Neural cell (in vitro differentiated cells): ENCODE measurements at regions not wholly inside any gene's neighbourhood (a gene's known extent, or its start where the extent isn't known, plus 50 kb on each side); places are given as distances from the start of the nearest gene placed in this dataset.

Experiments
- EZH2 ChIP-seq: fragments of 200-600, 300-800 bp; shearing (Covaris generic), sonication (generic); IDR thresholded peaks from 2 replicates; pipeline ENCODE4 v1.6.1; 2014; ENCODE audit warnings: antibody characterized with exemption, low read length, borderline replicate concordance, mild to moderate bottlenecking; ENCODE audit not compliant: insufficient read depth, poor library complexity, severe bottlenecking
- TF ChIP-seq, protein P1 (sequence below): fragments of 450-650 bp; IDR thresholded peaks from 2 replicates; pipeline ENCODE4 v1.5.1; 2014; ENCODE audit warnings: antibody characterized with exemption, mild to moderate bottlenecking, moderate library complexity; ENCODE audit not compliant: poor library complexity, severe bottlenecking

DNA sequence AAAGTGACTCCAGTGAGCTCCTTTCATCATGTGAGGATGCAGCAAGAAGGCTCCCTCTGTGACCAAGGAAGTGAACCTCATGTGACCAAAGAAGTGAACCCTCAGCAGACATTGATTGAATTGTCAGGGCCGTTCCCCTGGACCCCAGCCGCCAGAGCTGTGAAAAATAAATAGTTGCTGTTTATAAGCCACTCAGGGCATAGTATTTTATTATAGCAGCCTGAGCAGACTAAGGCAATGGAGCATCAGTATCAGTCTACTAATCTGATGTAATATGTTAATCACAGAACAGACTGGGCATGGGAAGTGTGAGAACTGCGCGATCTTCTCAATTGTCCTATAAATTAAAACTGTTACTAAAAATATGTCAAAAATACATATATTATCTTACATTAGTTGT, 384.5 kb upstream of the PRKCQ start:
- TF ChIP-seq EZH2 = no peak
- TF ChIP-seq, protein P1, sequence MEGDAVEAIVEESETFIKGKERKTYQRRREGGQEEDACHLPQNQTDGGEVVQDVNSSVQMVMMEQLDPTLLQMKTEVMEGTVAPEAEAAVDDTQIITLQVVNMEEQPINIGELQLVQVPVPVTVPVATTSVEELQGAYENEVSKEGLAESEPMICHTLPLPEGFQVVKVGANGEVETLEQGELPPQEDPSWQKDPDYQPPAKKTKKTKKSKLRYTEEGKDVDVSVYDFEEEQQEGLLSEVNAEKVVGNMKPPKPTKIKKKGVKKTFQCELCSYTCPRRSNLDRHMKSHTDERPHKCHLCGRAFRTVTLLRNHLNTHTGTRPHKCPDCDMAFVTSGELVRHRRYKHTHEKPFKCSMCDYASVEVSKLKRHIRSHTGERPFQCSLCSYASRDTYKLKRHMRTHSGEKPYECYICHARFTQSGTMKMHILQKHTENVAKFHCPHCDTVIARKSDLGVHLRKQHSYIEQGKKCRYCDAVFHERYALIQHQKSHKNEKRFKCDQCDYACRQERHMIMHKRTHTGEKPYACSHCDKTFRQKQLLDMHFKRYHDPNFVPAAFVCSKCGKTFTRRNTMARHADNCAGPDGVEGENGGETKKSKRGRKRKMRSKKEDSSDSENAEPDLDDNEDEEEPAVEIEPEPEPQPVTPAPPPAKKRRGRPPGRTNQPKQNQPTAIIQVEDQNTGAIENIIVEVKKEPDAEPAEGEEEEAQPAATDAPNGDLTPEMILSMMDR = no peak
